DOHH2 (cell line): ENCODE measurements at regions not wholly inside any gene's neighbourhood (a gene's known extent, or its start where the extent isn't known, plus 50 kb on each side); places are given as distances from the start of the nearest gene placed in this dataset.

ENCODE experiments used
- H3F3A ChIP-seq: fragments of 200-600 bp; sonication (generic), shearing (Covaris generic); 2 replicates; pipeline ENCODE4 v1.6.0; 2016; ENCODE audit warnings: antibody characterized with exemption, mild to moderate bottlenecking; ENCODE audit not compliant: control insufficient read depth, insufficient read depth
- H3K27ac ChIP-seq: fragments of 200-600 bp; sonication (generic); 2 replicates; pipeline ENCODE4 v1.5.1; 2014; ENCODE audit warnings: low read depth, mild to moderate bottlenecking, low read length, moderate library complexity
- H3K27me3 ChIP-seq: fragments of 200-600 bp; sonication (generic); 2 replicates; pipeline ENCODE4 v1.6.1; 2014; ENCODE audit warnings: mild to moderate bottlenecking, low read length, mixed read lengths; ENCODE audit not compliant: control insufficient read depth
- H3K36me3 ChIP-seq: fragments of 200-600 bp; sonication (generic); 2 replicates; pipeline ENCODE4 v1.6.1; 2014; ENCODE audit warnings: mild to moderate bottlenecking, low read length, moderate library complexity, mixed read lengths; ENCODE audit not compliant: control insufficient read depth
- H3K4me1 ChIP-seq: fragments of 200-600 bp; sonication (generic); 2 replicates; pipeline ENCODE4 v1.6.1; 2014; ENCODE audit warnings: mild to moderate bottlenecking, low read length, mixed read lengths; ENCODE audit not compliant: control insufficient read depth
- H3K4me2 ChIP-seq: fragments of 200-600 bp; sonication (generic); 2 replicates; pipeline ENCODE4 v1.6.0; 2014; ENCODE audit warnings: mild to moderate bottlenecking, low read length, moderate library complexity
- H3K4me3 ChIP-seq: fragments of 200-600 bp; sonication (generic); 2 replicates; pipeline ENCODE4 v1.5.1; 2014; ENCODE audit warnings: mild to moderate bottlenecking, low read length, mixed read lengths
- H3K79me2 ChIP-seq: fragments of 200-600 bp; sonication (generic); 2 replicates; pipeline ENCODE4 v1.6.1; 2014; ENCODE audit warnings: mild to moderate bottlenecking, low read length, mixed read lengths; ENCODE audit not compliant: control insufficient read depth
- H3K9me2 ChIP-seq: fragments of 200-600 bp; sonication (generic); replicated peaks from 2 replicates; pipeline ENCODE4 v1.6.1; 2014; ENCODE audit warnings: mild to moderate bottlenecking, low read length, mixed read lengths; ENCODE audit not compliant: control insufficient read depth
- H3K9me3 ChIP-seq: fragments of 200-600 bp; sonication (generic); 2 replicates; pipeline ENCODE4 v1.6.1; 2014; ENCODE audit warnings: antibody characterized with exemption, low read length, mixed read lengths; ENCODE audit not compliant: control insufficient read depth, insufficient read depth
- H4K20me1 ChIP-seq: fragments of 200-600 bp; sonication (generic); 2 replicates; pipeline ENCODE4 v1.6.0; 2014; ENCODE audit warnings: low read depth, mild to moderate bottlenecking, antibody characterized with exemption, low read length, moderate library complexity; ENCODE audit not compliant: control insufficient read depth, insufficient read depth
- CTCF ChIP-seq: fragments of 200-600 bp; sonication (generic); IDR thresholded peaks from one replicate; pipeline ENCODE4 v1.5.1; 2014; ENCODE audit warnings: antibody characterized with exemption, mild to moderate bottlenecking, low read depth, low read length; ENCODE audit not compliant: poor library complexity, severe bottlenecking
- EZH2phosphoT487 ChIP-seq: fragments of 200-600 bp; sonication (generic); IDR thresholded peaks from 2 replicates; pipeline ENCODE4 v1.6.1; 2017; ENCODE audit warnings: borderline replicate concordance, mild to moderate bottlenecking, antibody characterized with exemption, low read length, moderate library complexity, mixed read lengths

DNA sequence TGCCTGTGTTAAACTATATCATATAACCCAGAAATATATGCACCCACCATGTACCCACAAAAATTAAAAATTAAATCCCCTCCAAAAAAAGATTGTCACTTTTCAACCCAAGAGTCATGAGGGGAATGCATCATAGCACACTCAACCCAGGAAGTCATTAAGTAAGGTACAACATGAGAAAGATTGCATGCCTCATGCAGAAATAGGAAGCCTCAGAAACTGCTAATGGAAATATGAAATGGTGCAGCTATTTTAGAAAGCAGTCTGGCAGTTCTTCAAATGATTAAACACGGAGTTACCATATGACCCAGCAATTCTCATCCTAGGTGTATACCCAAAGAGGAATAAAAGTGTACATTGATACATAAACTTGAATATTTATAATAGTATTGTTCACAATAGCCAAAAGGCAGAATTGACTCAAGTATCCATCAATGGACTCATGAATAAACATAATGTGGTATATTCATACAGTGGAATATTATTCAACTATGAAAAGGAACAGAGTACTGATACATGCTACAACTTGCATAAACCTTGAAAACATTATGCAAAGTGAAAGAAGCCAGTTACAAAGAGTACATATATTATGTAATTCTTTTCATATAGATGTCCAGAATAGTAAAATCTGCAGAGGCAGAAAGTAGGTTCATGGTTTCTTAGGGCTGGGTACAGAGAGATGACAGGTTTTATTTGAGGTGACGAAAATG is 70.4 kb downstream of the TMEM100 start:
- no peaks in the 10 kb centered on the region for H3K9me3 ChIP-seq
- H3K9me2 ChIP-seq, result no peaks in the 10 kb centered on the region
- no peaks in the 10 kb centered on the region for H3K79me2 ChIP-seq
- no peaks in the 10 kb centered on the region for H3K27me3 ChIP-seq
- TF ChIP-seq EZH2phosphoT487, result no peak
- TF ChIP-seq CTCF, result no peak
- H3K4me3 ChIP-seq, result no peak overlapping the region
- H3K27ac ChIP-seq, result no peak overlapping the region
- H3F3A ChIP-seq, result no peaks in the 10 kb centered on the region
- H4K20me1 ChIP-seq, result no peaks in the 10 kb centered on the region
- H3K36me3 ChIP-seq, result no peaks in the 10 kb centered on the region
- H3K4me2 ChIP-seq, result no peak overlapping the region
- peaks cover 11% of the 10 kb centered on the region for H3K4me1 ChIP-seq

- H3K4me2 ChIP-seq, result no peak overlapping the region
- no peaks in the 10 kb centered on the region for H3K9me3 ChIP-seq
- no peaks in the 10 kb centered on the region for H3K79me2 ChIP-seq
- H3K36me3 ChIP-seq, result no peaks in the 10 kb centered on the region
- H3K27me3 ChIP-seq, result no peaks in the 10 kb centered on the region
- H3F3A ChIP-seq, result no peaks in the 10 kb centered on the region
- no peaks in the 10 kb centered on the region for H3K9me2 ChIP-seq
- no peak overlapping the region for H3K4me3 ChIP-seq
- H3K4me1 ChIP-seq, result peaks cover 11% of the 10 kb centered on the region
- no peak overlapping the region for H3K27ac ChIP-seq
- no peak for TF ChIP-seq CTCF
- TF ChIP-seq EZH2phosphoT487, result no peak
- no peaks in the 10 kb centered on the region for H4K20me1 ChIP-seq
These were observed 72.6 kb downstream of the TMEM100 start for GRCh38 chr17:55649957-55650597.

- Histone ChIP-seq H3K27me3 (no peaks in the 10 kb centered on the region), H3K36me3 (no peaks in the 10 kb centered on the region), H3F3A (no peaks in the 10 kb centered on the region), H3K27ac (no peak overlapping the region), H3K4me2 (no peak overlapping the region), H3K79me2 (no peaks in the 10 kb centered on the region), H4K20me1 (no peaks in the 10 kb centered on the region), H3K4me1 (peaks cover 15% of the 10 kb centered on the region), H3K9me3 (no peaks in the 10 kb centered on the region), H3K4me3 (no peak overlapping the region), H3K9me2 (no peaks in the 10 kb centered on the region)
- TF ChIP-seq CTCF (no peak), EZH2phosphoT487 (no peak)
These were observed 74.6 kb downstream of the TMEM100 start for GRCh38 chr17:55648086-55648485.
